Psoas muscle (tissue), 7 donors: ENCODE measurements at regions not wholly inside any gene's neighbourhood (a gene's known extent, or its start where the extent isn't known, plus 50 kb on each side); places are given as distances from the start of the nearest gene placed in this dataset.

Experiments used
- ATAC-seq, 4 donors: fragments of 200-7000 bp; cut with Tn5 transposase; one replicate each; pipeline ENCODE4 v1.9.1; 2020; ENCODE audit warnings: moderate library complexity in 3 of 4, mild to moderate bottlenecking in 2 of 4
- DNase-seq, 2 donors: peaks; one replicate each; pipeline ENCODE4 v3.0.0-alpha.2; 2020
- H3K27ac ChIP-seq: fragments of 200-600 bp; one replicate; pipeline ENCODE4 v1.8.0; 2022
- H3K27me3 ChIP-seq, 3 donors: fragments of 200-600 bp in 1 of 3; one replicate each; pipeline versions ENCODE4 v1.6.1 to v1.8.0; 2013 to 2022; ENCODE audit warnings: low read length in 2 of 3, mild to moderate bottlenecking in 2 of 3, moderate library complexity in 1 of 3; ENCODE audit not compliant: insufficient read depth in 3 of 3
- H3K36me3 ChIP-seq, 2 donors: fragments of 200-600 bp in 1 of 2; one replicate each; pipeline versions ENCODE4 v1.6.1 to v1.8.0; 2013 to 2022; ENCODE audit warnings: low read depth in 1 of 2, mild to moderate bottlenecking in 1 of 2, moderate library complexity in 1 of 2; ENCODE audit not compliant: insufficient read depth in 1 of 2
- H3K4me1 ChIP-seq: fragments of 200-600 bp; one replicate; pipeline ENCODE4 v1.8.0; 2022
- H3K4me3 ChIP-seq: fragments of 200-600 bp; one replicate; pipeline ENCODE4 v1.8.0; 2022; ENCODE audit warnings: mild to moderate bottlenecking
- H3K9me3 ChIP-seq: fragments of 200-600 bp; one replicate; pipeline ENCODE4 v1.8.0; 2022
- WGBS, 3 donors: extraction: QIAGEN DNeasy Blood & Tissue Kit; methylation state at CpG; one replicate each; pipeline versions ENCODE4 v1.1.6 to v1.1.7; 2013; 5-methylcytosine and 5-hydroxymethylcytosine counted together
- intact Hi-C, 2 donors: fragments of 100-400 bp; cut with DNase I; formaldehyde crosslinking; loops; one replicate each; pipeline versions ENCODE4 v1.11.0 to v1.14.2; 2022
- TF ChIP-seq, protein P1 (sequence below): fragments of 200-600 bp; IDR thresholded peaks from one replicate; pipeline ENCODE4 v1.8.0; 2022; ENCODE audit warnings: antibody characterized with exemption
- donor health status: healthy with polysubstance abuse.
- donor health status: DM: no; HTN: no; CAD: no; lungs with moderate emphysema.
- donor health status: Bipolar disorder and iron deficiency.
- donor health status: healthy.
- donor health status: DM: yes; HTN: yes; CAD: no.
- donor health status: DM: no; HTN: no; CAD: no.
- donor health status: DM: yes; HTN: yes; CAD: no.

- no peak for ATAC-seq
- WGBS, 3 donors, result 23 to 48% (median 34%) methylated on average over 2 of the region's 2 CpGs
Measured at GRCh38 chr3:107884719-107885460, 205.9 kb downstream of the CD47 start.

GRCh38 chr3:107884028-107884427 lies 206.8 kb downstream of the CD47 start:
- intact Hi-C loops, result no loop called here

More at GRCh38 chr3:107884719-107885460, 205.9 kb downstream of the CD47 start:
- no peak overlapping the region for H3K4me3 ChIP-seq
- H3K4me1 ChIP-seq, result no peaks in the 10 kb centered on the region
- no peaks in the 10 kb centered on the region for H3K36me3 ChIP-seq
- H3K27me3 ChIP-seq, result no peaks in the 10 kb centered on the region
- no peak overlapping the region for H3K27ac ChIP-seq
- intact Hi-C loops, result no loop called here
- TF ChIP-seq, protein P1, sequence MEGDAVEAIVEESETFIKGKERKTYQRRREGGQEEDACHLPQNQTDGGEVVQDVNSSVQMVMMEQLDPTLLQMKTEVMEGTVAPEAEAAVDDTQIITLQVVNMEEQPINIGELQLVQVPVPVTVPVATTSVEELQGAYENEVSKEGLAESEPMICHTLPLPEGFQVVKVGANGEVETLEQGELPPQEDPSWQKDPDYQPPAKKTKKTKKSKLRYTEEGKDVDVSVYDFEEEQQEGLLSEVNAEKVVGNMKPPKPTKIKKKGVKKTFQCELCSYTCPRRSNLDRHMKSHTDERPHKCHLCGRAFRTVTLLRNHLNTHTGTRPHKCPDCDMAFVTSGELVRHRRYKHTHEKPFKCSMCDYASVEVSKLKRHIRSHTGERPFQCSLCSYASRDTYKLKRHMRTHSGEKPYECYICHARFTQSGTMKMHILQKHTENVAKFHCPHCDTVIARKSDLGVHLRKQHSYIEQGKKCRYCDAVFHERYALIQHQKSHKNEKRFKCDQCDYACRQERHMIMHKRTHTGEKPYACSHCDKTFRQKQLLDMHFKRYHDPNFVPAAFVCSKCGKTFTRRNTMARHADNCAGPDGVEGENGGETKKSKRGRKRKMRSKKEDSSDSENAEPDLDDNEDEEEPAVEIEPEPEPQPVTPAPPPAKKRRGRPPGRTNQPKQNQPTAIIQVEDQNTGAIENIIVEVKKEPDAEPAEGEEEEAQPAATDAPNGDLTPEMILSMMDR, result no peak
- no peaks in the 10 kb centered on the region for H3K9me3 ChIP-seq
- DNase-seq, result no peak

GRCh38 chr3:107882881-107883280 lies 207.9 kb downstream of the CD47 start:
- Histone ChIP-seq H3K4me1 (no peaks in the 10 kb centered on the region), H3K36me3 (no peaks in the 10 kb centered on the region), H3K9me3 (no peaks in the 10 kb centered on the region), H3K4me3 (no peak overlapping the region), H3K27ac (no peak overlapping the region), H3K27me3 (no peaks in the 10 kb centered on the region)
- DNase-seq (no peak), ATAC-seq (no peak)
- intact Hi-C loops, result no loop called here
- TF ChIP-seq, protein P1, result no peak
- WGBS, 3 donors, result 79% methylated on average over 7 of the region's 7 CpGs

More at GRCh38 chr3:107884028-107884427, 206.8 kb downstream of the CD47 start:
- Histone ChIP-seq H3K27ac (no peak overlapping the region), H3K27me3 (no peaks in the 10 kb centered on the region), H3K4me1 (no peaks in the 10 kb centered on the region), H3K4me3 (no peak overlapping the region), H3K9me3 (no peaks in the 10 kb centered on the region), H3K36me3 (no peaks in the 10 kb centered on the region)
- DNase-seq, result no peak
- TF ChIP-seq, protein P1, result no peak
- no peak for ATAC-seq

DNA sequence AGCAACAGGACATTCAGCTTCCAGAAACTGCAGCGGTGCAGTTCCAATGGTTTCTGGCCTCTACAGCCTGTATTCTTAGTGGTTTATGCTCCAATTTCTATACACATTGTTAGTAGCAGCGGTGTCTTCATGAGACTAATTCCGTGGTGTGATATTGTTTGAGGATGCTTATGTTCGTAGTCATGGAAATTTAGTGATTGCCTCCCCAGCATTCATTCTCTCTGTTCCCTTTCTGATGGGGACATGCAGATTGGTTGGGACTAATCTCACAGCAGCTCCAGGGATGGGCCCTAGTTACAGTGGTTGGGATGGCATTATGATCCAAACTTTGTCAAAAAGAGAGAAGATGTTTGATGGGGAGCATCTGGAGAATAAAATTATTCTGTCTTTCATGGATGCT lies 208.6 kb downstream of the CD47 start:
- no peak for DNase-seq
- H3K4me1 ChIP-seq, result no peaks in the 10 kb centered on the region
- no peak overlapping the region for H3K27ac ChIP-seq
- 82 to 87% (median 86%) methylated on average over 4 of the region's 4 CpGs for WGBS, 3 donors
- no peaks in the 10 kb centered on the region for H3K27me3 ChIP-seq
- H3K4me3 ChIP-seq, result no peak overlapping the region
- H3K9me3 ChIP-seq, result no peaks in the 10 kb centered on the region
- no peak for ATAC-seq
- TF ChIP-seq, protein P1, result no peak
- no peaks in the 10 kb centered on the region for H3K36me3 ChIP-seq
- intact Hi-C loops, result no loop called here

GRCh38 chr3:107881509-107881908 lies 209.3 kb downstream of the CD47 start:
- no peaks in the 10 kb centered on the region for H3K9me3 ChIP-seq
- no peaks in the 10 kb centered on the region for H3K27me3 ChIP-seq
- H3K27ac ChIP-seq, result no peak overlapping the region
- ATAC-seq (no peak), DNase-seq (no peak)
- TF ChIP-seq, protein P1, result no peak
- intact Hi-C loops, result no loop called here
- no peaks in the 10 kb centered on the region for H3K4me1 ChIP-seq
- 83 to 90% (median 87%) methylated on average over 4 of the region's 4 CpGs for WGBS, 3 donors
- no peak overlapping the region for H3K4me3 ChIP-seq
- H3K36me3 ChIP-seq, result no peaks in the 10 kb centered on the region
